HCT116 (cell line): ENCODE measurements at regions not wholly inside any gene's neighbourhood (a gene's known extent, or its start where the extent isn't known, plus 50 kb on each side); places are given as distances from the start of the nearest gene placed in this dataset.

Source experiments
- ATAC-seq: fragments of 200-7000 bp; cut with Tn5 transposase; 2 replicates; pipeline ENCODE4 v1.9.1; 2020; ENCODE audit warnings: mild to moderate bottlenecking, moderate library complexity
- BruUV-seq: library from RNA; stranded (reverse); fragments of 400-500 nt; replicated peaks from 2 replicates; lab custom pipeline; 2021; lab: Mats Ljungman, UMichigan
- CTCF ChIA-PET: fragments of 300-600 bp; sonication (Branson Sonifier 250); formaldehyde crosslinking; loops from one replicate; lab custom pipeline; 2021; ENCODE audit warnings: antibody characterized with exemption; lab: Charles Lee
- POLR2A ChIA-PET: fragments of 300-600, 350-600 bp; sonication (Branson Sonifier 250); formaldehyde crosslinking; loops from one replicate; lab custom pipeline; 2021; ENCODE audit warnings: antibody characterized with exemption; lab: Charles Lee
- RAD21 ChIA-PET, 2 experiments: fragments of 300-600 bp; sonication (Branson Sonifier 250); formaldehyde crosslinking; loops; one replicate each; lab custom pipeline; 2023; ENCODE audit warnings: low total read pairs in 2 of 2; ENCODE audit not compliant: uncharacterized antibody in 2 of 2, unreplicated experiment in 2 of 2, low non-redundant PET in 1 of 2; lab: Charles Lee
- DNase-seq: peaks from one replicate; pipeline ENCODE4 v3.0.0-alpha.2; 2010; ENCODE audit warnings: low read depth, low spot score
- H2AFZ ChIP-seq: fragments of 200-600 bp; shearing (Covaris generic), sonication (generic); 2 replicates; pipeline ENCODE4 v1.6.1; 2017; ENCODE audit warnings: low read depth, mixed run types, mixed read lengths, antibody characterized with exemption, low read length; ENCODE audit not compliant: poor library complexity, severe bottlenecking
- H3K27ac ChIP-seq: 2 replicates; pipeline ENCODE4 v1.5.1; 2012; ENCODE audit warnings: low read depth, low read length
- H3K27me3 ChIP-seq: fragments of 200-600 bp; sonication (generic); 2 replicates; pipeline ENCODE4 v1.6.1; 2016; ENCODE audit warnings: mixed run types, low read length, mixed read lengths; ENCODE audit not compliant: insufficient read depth
- H3K36me3 ChIP-seq, 2 experiments: fragments of 200-500 bp in 1 of 2; fragments of 200-600 bp in 1 of 2; sonication (Bioruptor generic) in 1 of 2; sonication (generic) in 1 of 2; 2 replicates each; pipeline versions ENCODE4 v1.5.1 to v1.6.1; 2014 to 2016; ENCODE audit warnings: low read length in 2 of 2, inconsistent platforms in 1 of 2, mixed read lengths in 1 of 2, mixed run types in 1 of 2; ENCODE audit not compliant: insufficient read depth in 2 of 2, control insufficient read depth in 1 of 2
- H3K4me1 ChIP-seq, 2 experiments: fragments of 200-600 bp in 1 of 2; sonication (generic) in 1 of 2; 2 replicates each; pipeline versions ENCODE4 v1.5.1 to v1.6.1; 2012 to 2017; ENCODE audit warnings: low read length in 2 of 2, inconsistent platforms in 1 of 2, mild to moderate bottlenecking in 1 of 2, mixed read lengths in 1 of 2, mixed run types in 1 of 2, moderate library complexity in 1 of 2; ENCODE audit not compliant: insufficient read depth in 2 of 2, control insufficient read depth in 1 of 2
- H3K4me2 ChIP-seq: fragments of 200-600 bp; sonication (generic); 2 replicates; pipeline ENCODE4 v1.6.1; 2017; ENCODE audit warnings: mixed run types, low read length, mixed read lengths
- H3K4me3 ChIP-seq, 2 experiments: fragments of 200-600 bp in 1 of 2; sonication (generic) in 1 of 2; replicated peaks in 1 of 2; 2 replicates each; pipeline ENCODE4 v1.5.1; 2011 to 2016; ENCODE audit warnings: low read length in 2 of 2, control low read depth in 1 of 2, low read depth in 1 of 2, mild to moderate bottlenecking in 1 of 2, mixed read lengths in 1 of 2, mixed run types in 1 of 2
- H3K79me2 ChIP-seq: fragments of 200-600 bp; sonication (generic); 2 replicates; pipeline ENCODE4 v1.6.1; 2017; ENCODE audit warnings: mild to moderate bottlenecking, mixed run types, low read length, moderate library complexity, mixed read lengths; ENCODE audit not compliant: insufficient read depth
- H3K9ac ChIP-seq: fragments of 200-600 bp; sonication (generic); 2 replicates; pipeline ENCODE4 v1.6.1; 2016; ENCODE audit warnings: low read length, mixed read lengths
- H3K9me2 ChIP-seq: fragments of 200-600 bp; sonication (generic), shearing (Covaris generic); 2 replicates; pipeline ENCODE4 v1.6.1; 2017; ENCODE audit warnings: mixed run types, mild to moderate bottlenecking, moderate library complexity; ENCODE audit not compliant: insufficient read depth
- H3K9me3 ChIP-seq, 2 experiments: fragments of 200-500 bp in 1 of 2; fragments of 200-600 bp in 1 of 2; sonication (Bioruptor generic) in 1 of 2; sonication (generic) in 1 of 2; 2 replicates each; pipeline ENCODE4 v1.6.1; 2014 to 2017; ENCODE audit warnings: low read length in 2 of 2, mixed read lengths in 2 of 2, inconsistent platforms in 1 of 2, low read depth in 1 of 2, mild to moderate bottlenecking in 1 of 2, mixed run types in 1 of 2, moderate library complexity in 1 of 2; ENCODE audit not compliant: control insufficient read depth in 1 of 2, insufficient read depth in 1 of 2
- H4K20me1 ChIP-seq: fragments of 200-600 bp; sonication (generic), shearing (Covaris generic); 2 replicates; pipeline ENCODE4 v1.6.1; 2017; ENCODE audit warnings: mixed run types, mild to moderate bottlenecking, moderate library complexity; ENCODE audit not compliant: insufficient read depth
- ATF3 ChIP-seq: IDR thresholded peaks from 2 replicates; pipeline ENCODE4 v1.6.1; 2012
- CBX3 ChIP-seq: IDR thresholded peaks from 2 replicates; pipeline ENCODE4 v1.6.1; 2012; ENCODE audit warnings: low read depth
- CTCF ChIP-seq, 3 experiments: fragments of 200-600 bp in 1 of 3; sonication (generic) in 1 of 3; IDR thresholded peaks in 2 of 3; conservative IDR thresholded peaks in 1 of 3; 2 replicates each; pipeline ENCODE4 v1.5.1; 2012 to 2017; ENCODE audit warnings: low read depth in 2 of 3, low read length in 2 of 3, antibody characterized with exemption in 1 of 3, borderline replicate concordance in 1 of 3, control low read depth in 1 of 3, mild to moderate bottlenecking in 1 of 3, mixed read lengths in 1 of 3, mixed run types in 1 of 3, moderate library complexity in 1 of 3; ENCODE audit not compliant: insufficient read depth in 1 of 3
- EGR1 ChIP-seq: IDR thresholded peaks from 2 replicates; pipeline ENCODE4 v1.6.1; 2012; ENCODE audit warnings: low read depth
- ELF1 ChIP-seq: IDR thresholded peaks from 2 replicates; pipeline ENCODE4 v1.6.1; 2012; ENCODE audit warnings: low read depth, borderline replicate concordance
- EZH2phosphoT487 ChIP-seq: fragments of 200-600 bp; IDR thresholded peaks from 2 replicates; pipeline ENCODE4 v1.6.1; 2018; ENCODE audit warnings: antibody characterized with exemption, borderline replicate concordance
- FOSL1 ChIP-seq: IDR thresholded peaks from 2 replicates; pipeline ENCODE4 v1.6.1; 2012; ENCODE audit warnings: low read depth
- JUND ChIP-seq: IDR thresholded peaks from 2 replicates; pipeline ENCODE4 v1.6.1; 2012
- MAX ChIP-seq: IDR thresholded peaks from 2 replicates; pipeline ENCODE4 v1.6.1; 2012
- POLR2A ChIP-seq: IDR thresholded peaks from 2 replicates; pipeline ENCODE4 v1.7.0; 2011; ENCODE audit warnings: borderline replicate concordance; ENCODE audit not compliant: insufficient read depth, insufficient read length; ENCODE audit errors: extremely low read depth
- POLR2AphosphoS5 ChIP-seq: IDR thresholded peaks from 2 replicates; pipeline ENCODE4 v1.6.1; 2011; ENCODE audit warnings: mild to moderate bottlenecking, low read depth, low read length, moderate library complexity
- RAD21 ChIP-seq: IDR thresholded peaks from 2 replicates; pipeline ENCODE4 v1.6.1; 2012; ENCODE audit warnings: low read depth, mild to moderate bottlenecking
- REST ChIP-seq: IDR thresholded peaks from 2 replicates; pipeline ENCODE4 v1.6.1; 2012; ENCODE audit warnings: low read depth
- SIN3A ChIP-seq: IDR thresholded peaks from 2 replicates; pipeline ENCODE4 v1.6.1; 2012; ENCODE audit warnings: low read depth
- SRF ChIP-seq: IDR thresholded peaks from 2 replicates; pipeline ENCODE4 v1.6.1; 2012; ENCODE audit warnings: low read depth
- TCF7L2 ChIP-seq: IDR thresholded peaks from 2 replicates; pipeline ENCODE4 v1.7.0; 2011; ENCODE audit warnings: borderline replicate concordance, inconsistent platforms; ENCODE audit not compliant: insufficient read depth, insufficient read length; ENCODE audit errors: extremely low read depth
- YY1 ChIP-seq: IDR thresholded peaks from 2 replicates; pipeline ENCODE4 v1.6.1; 2011; ENCODE audit warnings: low read length, low read depth, moderate library complexity, mild to moderate bottlenecking; ENCODE audit not compliant: insufficient replicate concordance; ENCODE audit errors: extremely low read depth
- ZBTB33 ChIP-seq: IDR thresholded peaks from 2 replicates; pipeline ENCODE4 v1.6.1; 2011; ENCODE audit warnings: mild to moderate bottlenecking, low read length, moderate library complexity; ENCODE audit not compliant: insufficient replicate concordance; ENCODE audit errors: extremely low read depth
- ZFX ChIP-seq: fragments of 450-650 bp; IDR thresholded peaks from 2 replicates; pipeline ENCODE4 v1.6.1; 2017
- ZNF274 ChIP-seq: fragments of 200-500 bp; sonication (Bioruptor generic); IDR thresholded peaks from 2 replicates; pipeline ENCODE4 v1.6.1; 2014; ENCODE audit warnings: mild to moderate bottlenecking, low read depth, low read length, inconsistent platforms
- intact Hi-C: fragments of 100-400 bp; cut with micrococcal nuclease; formaldehyde crosslinking; loops from 2 replicates; pipeline ENCODE4 v1.10.0; 2022

GRCh38 chr9:11190719-11191118, 577.9 kb upstream of the PTPRD start:
- BruUV-seq, result no TSS peak
- CTCF ChIA-PET, result no interaction called here
- no peak overlapping the region for H2AFZ ChIP-seq

More at GRCh38 chr9:11190719-11191118, 577.9 kb upstream of the PTPRD start:
- H3K9ac ChIP-seq, result no peak overlapping the region
- no peaks in the 10 kb centered on the region for H3K79me2 ChIP-seq
- no peak overlapping the region for H3K4me2 ChIP-seq
- DNase-seq (no peak), ATAC-seq (no peak)
- peaks cover 8 to 28% of the 10 kb centered on the region in 2 experiments; a peak in 2 of 4 replicates for H3K9me3 ChIP-seq
- H3K36me3 ChIP-seq, result no peaks in the 10 kb centered on the region
- H3K27me3 ChIP-seq, result no peaks in the 10 kb centered on the region
- no peaks in the 10 kb centered on the region for H4K20me1 ChIP-seq
- no peaks in the 10 kb centered on the region for H3K9me2 ChIP-seq
- no peaks in the 10 kb centered on the region for H3K4me1 ChIP-seq
- ChIA-PET RAD21 (no interaction called here), POLR2A (no interaction called here)
- TF ChIP-seq RAD21, result no peak
- TF ChIP-seq SIN3A, result no peak
- no peak for TF ChIP-seq REST
- no peak for TF ChIP-seq YY1
- TF ChIP-seq ZFX, result no peak
- no peak for TF ChIP-seq FOSL1
- TF ChIP-seq JUND, result no peak
- no peak for TF ChIP-seq CTCF (IDR thresholded peaks at IDR 0.05 in 2 of 3, conservative IDR thresholded peaks at IDR 0.05 in 1 of 3; ENCODE audit: borderline replicate concordance in 1 of 3, insufficient read depth in 1 of 3, low read depth in 2 of 3, low read length in 2 of 3)
- no peak for TF ChIP-seq MAX
- no peak for TF ChIP-seq EZH2phosphoT487
- no peak for TF ChIP-seq TCF7L2
- no peak for TF ChIP-seq ELF1
- TF ChIP-seq ZBTB33, result no peak
- no peak for TF ChIP-seq EGR1
- TF ChIP-seq SRF, result no peak
- no peak for TF ChIP-seq ATF3
- no peak for TF ChIP-seq POLR2AphosphoS5
- TF ChIP-seq ZNF274, result no peak
- TF ChIP-seq POLR2A, result no peak
- no peak for TF ChIP-seq CBX3
- no peak overlapping the region for H3K27ac ChIP-seq
- intact Hi-C loops, result no loop called here
- H3K4me3 ChIP-seq, result no peak overlapping the region
